ENCODE measurements at regions not wholly inside any gene's neighbourhood (a gene's known extent, or its start where the extent isn't known, plus 50 kb on each side); places are given as distances from the start of the nearest gene placed in this dataset.

DNA sequence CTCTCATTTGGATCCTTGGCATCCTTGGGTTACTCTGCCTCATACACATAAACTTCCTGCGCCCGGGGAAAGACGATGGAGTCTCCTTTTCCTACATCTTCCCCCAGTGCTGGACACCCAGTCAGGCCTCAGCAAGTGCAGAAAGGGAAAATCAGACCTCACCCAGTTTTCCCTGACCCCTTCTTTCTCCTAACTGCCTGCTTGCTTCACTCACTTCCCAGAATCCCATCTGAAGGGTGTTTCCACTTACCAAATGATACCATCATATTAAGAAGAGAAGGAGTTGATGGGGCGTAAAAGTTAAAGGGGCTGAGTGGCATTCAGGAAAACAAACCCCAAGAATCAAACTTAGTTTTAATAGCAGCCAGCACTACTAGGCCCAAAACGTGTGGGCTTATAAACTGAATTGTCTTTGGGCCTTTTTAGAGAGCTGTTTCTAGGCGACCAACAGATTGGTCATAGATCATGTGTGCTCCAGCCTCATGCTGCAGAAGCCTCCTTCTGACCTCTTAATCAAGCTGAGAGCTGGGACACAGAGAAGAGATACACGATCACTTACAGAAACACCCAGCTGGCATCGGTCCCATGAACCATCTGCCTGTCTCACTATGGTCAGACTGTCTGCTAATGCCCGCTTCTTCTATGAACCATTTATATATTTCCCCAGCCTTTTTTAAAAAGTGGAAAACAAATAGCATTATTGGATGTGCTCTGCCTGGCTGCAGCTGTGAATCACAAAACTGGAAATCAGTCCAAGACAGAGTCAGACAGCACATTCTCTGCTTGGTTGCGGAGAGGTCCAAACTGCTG, 165.7 kb upstream of the SLC14A2 start:
- no TSS peak for BruUV-seq (replicated peaks)
- TF ChIP-seq, protein P1, sequence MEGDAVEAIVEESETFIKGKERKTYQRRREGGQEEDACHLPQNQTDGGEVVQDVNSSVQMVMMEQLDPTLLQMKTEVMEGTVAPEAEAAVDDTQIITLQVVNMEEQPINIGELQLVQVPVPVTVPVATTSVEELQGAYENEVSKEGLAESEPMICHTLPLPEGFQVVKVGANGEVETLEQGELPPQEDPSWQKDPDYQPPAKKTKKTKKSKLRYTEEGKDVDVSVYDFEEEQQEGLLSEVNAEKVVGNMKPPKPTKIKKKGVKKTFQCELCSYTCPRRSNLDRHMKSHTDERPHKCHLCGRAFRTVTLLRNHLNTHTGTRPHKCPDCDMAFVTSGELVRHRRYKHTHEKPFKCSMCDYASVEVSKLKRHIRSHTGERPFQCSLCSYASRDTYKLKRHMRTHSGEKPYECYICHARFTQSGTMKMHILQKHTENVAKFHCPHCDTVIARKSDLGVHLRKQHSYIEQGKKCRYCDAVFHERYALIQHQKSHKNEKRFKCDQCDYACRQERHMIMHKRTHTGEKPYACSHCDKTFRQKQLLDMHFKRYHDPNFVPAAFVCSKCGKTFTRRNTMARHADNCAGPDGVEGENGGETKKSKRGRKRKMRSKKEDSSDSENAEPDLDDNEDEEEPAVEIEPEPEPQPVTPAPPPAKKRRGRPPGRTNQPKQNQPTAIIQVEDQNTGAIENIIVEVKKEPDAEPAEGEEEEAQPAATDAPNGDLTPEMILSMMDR (IDR thresholded peaks at IDR 0.05; ENCODE audit: insufficient read depth in 1 of 2, low read depth in 1 of 2, low read length in 1 of 2, severe bottlenecking in 1 of 2, unreplicated experiment in 1 of 2): no peak
- CTCF ChIA-PET: no interaction called here

DNA sequence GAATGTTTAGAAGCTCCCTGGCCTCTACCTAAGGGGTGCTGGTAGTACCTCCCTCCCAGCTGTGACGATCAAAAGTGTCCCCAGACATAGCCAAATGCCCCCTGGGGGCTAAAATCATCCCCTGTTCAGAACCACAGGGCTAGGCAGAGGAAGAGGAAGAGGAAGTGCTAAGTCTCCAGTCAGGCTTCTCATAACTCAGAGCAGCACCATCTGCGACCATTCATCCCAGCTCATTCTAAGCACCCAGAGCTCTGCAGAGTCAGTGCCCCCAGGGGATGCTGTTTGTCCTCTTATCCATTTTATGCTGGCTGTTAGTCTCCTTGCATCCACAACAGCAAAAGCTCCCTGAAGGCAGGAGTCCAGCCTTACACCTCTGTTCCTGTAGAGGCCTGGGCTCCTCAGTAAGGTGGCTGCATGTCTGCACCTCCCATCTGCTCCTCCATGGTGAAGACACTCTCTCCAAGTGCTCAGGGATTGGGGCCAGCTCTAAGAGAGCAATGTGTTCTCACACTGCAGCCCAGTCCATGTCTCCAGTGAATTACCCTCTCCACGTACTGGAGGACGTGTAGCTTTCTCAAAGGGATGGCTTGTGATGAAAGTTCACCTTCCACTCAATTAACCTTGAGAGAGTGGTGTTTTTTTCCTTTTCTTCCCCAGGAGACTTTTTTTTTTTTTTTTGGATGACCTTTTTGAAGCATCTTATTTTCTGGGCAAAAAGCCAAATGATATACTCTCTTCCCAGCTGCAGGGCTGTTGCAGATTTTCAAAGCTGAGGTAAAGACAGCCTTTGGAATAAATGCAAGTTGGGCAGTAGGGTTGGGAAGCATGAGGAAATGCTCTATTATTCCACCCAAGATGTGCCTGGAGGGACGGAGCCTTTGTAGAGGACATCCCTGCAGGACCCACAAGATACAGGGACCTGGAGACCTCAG, 158.9 kb upstream of the SLC14A2 start:
- H3K4me1 ChIP-seq: no peaks in the 10 kb centered on the region
- POLR2A ChIA-PET: no interaction called here
- Mint-ChIP-seq H3K36me3 (ENCODE audit: insufficient read depth, unreplicated experiment) (no peaks in the 10 kb centered on the region), H3K27ac (ENCODE audit: unreplicated experiment) (no peak overlapping the region), H3K4me3 (ENCODE audit: unreplicated experiment) (no peak overlapping the region), H3K4me1 (ENCODE audit: low read depth, unreplicated experiment) (no peaks in the 10 kb centered on the region), H3K27me3 (ENCODE audit: insufficient read depth, unreplicated experiment) (no peaks in the 10 kb centered on the region), H3K9me3 (ENCODE audit: unreplicated experiment) (no peaks in the 10 kb centered on the region)
- CTCF ChIA-PET: no interaction called here
- no TSS peak for BruUV-seq (replicated peaks)
- no peak for DNase-seq
- no peaks in the 10 kb centered on the region for H3K36me3 ChIP-seq (ENCODE audit: control insufficient read depth, insufficient read depth, low read length)
- TF ChIP-seq, protein P1 (IDR thresholded peaks at IDR 0.05; ENCODE audit: insufficient read depth in 1 of 2, low read depth in 1 of 2, low read length in 1 of 2, severe bottlenecking in 1 of 2, unreplicated experiment in 1 of 2): no peak
- H3K9me3 ChIP-seq: no peaks in the 10 kb centered on the region
- H3K4me3 ChIP-seq (ENCODE audit: low read depth, low read length): no peak overlapping the region
- intact Hi-C loops (cut with micrococcal nuclease; ENCODE audit: unreplicated experiment): no loop called here
- no peaks in the 10 kb centered on the region; the same call in 1 of the 2 replicates for H3K27me3 ChIP-seq (replicated peaks; ENCODE audit: control insufficient read depth, insufficient read depth, low read length)

More for the DNA sequence above, 165.7 kb upstream of the SLC14A2 start:
- H3K9me3 ChIP-seq: no peaks in the 10 kb centered on the region
- POLR2A ChIA-PET: no interaction called here
- no peaks in the 10 kb centered on the region for H3K4me1 Mint-ChIP-seq (ENCODE audit: low read depth, unreplicated experiment)
- no peak overlapping the region for H3K27ac Mint-ChIP-seq (ENCODE audit: unreplicated experiment)
- H3K4me3 Mint-ChIP-seq (ENCODE audit: unreplicated experiment): no peak overlapping the region
- H3K27me3 ChIP-seq (replicated peaks; ENCODE audit: control insufficient read depth, insufficient read depth, low read length): no peaks in the 10 kb centered on the region
- H3K36me3 Mint-ChIP-seq (ENCODE audit: insufficient read depth, unreplicated experiment): no peaks in the 10 kb centered on the region
- peaks cover 10% of the 10 kb centered on the region; the same call in 1 of the 2 replicates for H3K4me1 ChIP-seq
- intact Hi-C loops (cut with micrococcal nuclease; ENCODE audit: unreplicated experiment): loop anchor here (10.0 kb wide), 1 partner anchor 115 kb away; no protein-coding TSS in a partner anchor
- no peak for DNase-seq
- no peaks in the 10 kb centered on the region for H3K36me3 ChIP-seq (ENCODE audit: control insufficient read depth, insufficient read depth, low read length)
- H3K4me3 ChIP-seq (ENCODE audit: low read depth, low read length): no peak overlapping the region
- H3K27me3 Mint-ChIP-seq (ENCODE audit: insufficient read depth, unreplicated experiment): no peaks in the 10 kb centered on the region
- H3K9me3 Mint-ChIP-seq (ENCODE audit: unreplicated experiment): no peaks in the 10 kb centered on the region

GRCh38 chr18:45458033-45458432, 157.2 kb upstream of the SLC14A2 start:
- Mint-ChIP-seq H3K4me3 (ENCODE audit: unreplicated experiment) (no peak overlapping the region), H3K27me3 (ENCODE audit: insufficient read depth, unreplicated experiment) (no peaks in the 10 kb centered on the region), H3K9me3 (ENCODE audit: unreplicated experiment) (no peaks in the 10 kb centered on the region), H3K27ac (ENCODE audit: unreplicated experiment) (no peak overlapping the region), H3K4me1 (ENCODE audit: low read depth, unreplicated experiment) (no peaks in the 10 kb centered on the region), H3K36me3 (ENCODE audit: insufficient read depth, unreplicated experiment) (no peaks in the 10 kb centered on the region)
- no peak overlapping the region for H3K4me3 ChIP-seq (ENCODE audit: low read depth, low read length)
- no peak for DNase-seq
- POLR2A ChIA-PET: no interaction called here
- no peaks in the 10 kb centered on the region for H3K4me1 ChIP-seq
- CTCF ChIA-PET: no interaction called here
- H3K27me3 ChIP-seq (replicated peaks; ENCODE audit: control insufficient read depth, insufficient read depth, low read length): no peaks in the 10 kb centered on the region; the same call in 1 of the 2 replicates
- intact Hi-C loops (cut with micrococcal nuclease; ENCODE audit: unreplicated experiment): no loop called here
- no peaks in the 10 kb centered on the region for H3K36me3 ChIP-seq (ENCODE audit: control insufficient read depth, insufficient read depth, low read length)
- H3K9me3 ChIP-seq: no peaks in the 10 kb centered on the region
- no TSS peak for BruUV-seq (replicated peaks)
- TF ChIP-seq, protein P1 (IDR thresholded peaks at IDR 0.05; ENCODE audit: insufficient read depth in 1 of 2, low read depth in 1 of 2, low read length in 1 of 2, severe bottlenecking in 1 of 2, unreplicated experiment in 1 of 2): no peak

Data from Caco-2 (cell line).